ENCODE measurements at regions not wholly inside any gene's neighbourhood (a gene's known extent, or its start where the extent isn't known, plus 50 kb on each side); places are given as distances from the start of the nearest gene placed in this dataset.
"Not testable (repeated sequence)": the region's sequence is repeated elsewhere in the genome, so short reads cannot be mapped to it uniquely, and the experiment has no call there.

- no peak for DNase-seq (ENCODE audit: low read depth in 2 of 3, low spot score in 2 of 3)
These were observed 328.2 kb upstream of the COL3A1 start for GRCh38 chr2:188645986-188646385.

- no peak for DNase-seq (ENCODE audit: low read depth in 2 of 3, low spot score in 2 of 3)
These were observed 326.6 kb upstream of the COL3A1 start for GRCh38 chr2:188647430-188648070.

GRCh38 chr2:188659656-188660406 lies 314.3 kb upstream of the COL3A1 start:
- DNase-seq (ENCODE audit: low read depth in 2 of 3, low spot score in 2 of 3) = no peak

GRCh38 chr2:188663301-188663700 lies 310.9 kb upstream of the COL3A1 start:
- DNase-seq (ENCODE audit: low read depth in 2 of 3, low spot score in 2 of 3) = no peak

- no peak for DNase-seq (ENCODE audit: low read depth in 2 of 3, low spot score in 2 of 3)
These were observed 309.8 kb upstream of the COL3A1 start for GRCh38 chr2:188664416-188664815.

- DNase-seq (ENCODE audit: low read depth in 2 of 3, low spot score in 2 of 3) = no peak
These were observed 309.1 kb upstream of the COL3A1 start for GRCh38 chr2:188664951-188665595.

- DNase-seq (ENCODE audit: low read depth in 2 of 3, low spot score in 2 of 3) = no peak
These were observed 308.4 kb upstream of the COL3A1 start for GRCh38 chr2:188665727-188666304.

- DNase-seq (ENCODE audit: low read depth in 2 of 3, low spot score in 2 of 3) = no peak
These were observed 307.7 kb upstream of the COL3A1 start for GRCh38 chr2:188666503-188666902.

- DNase-seq (ENCODE audit: low read depth in 2 of 3, low spot score in 2 of 3) = no peak
These were observed 306.0 kb upstream of the COL3A1 start for GRCh38 chr2:188668017-188668680.

GRCh38 chr2:188675391-188676009 lies 298.7 kb upstream of the COL3A1 start:
- DNase-seq (ENCODE audit: low read depth in 2 of 3, low spot score in 2 of 3) = no peak

- no peak for DNase-seq (ENCODE audit: low read depth in 2 of 3, low spot score in 2 of 3)
These were observed 298.2 kb upstream of the COL3A1 start for GRCh38 chr2:188676010-188676400.

GRCh38 chr2:188677142-188677541 lies 297.0 kb upstream of the COL3A1 start:
- no peak for DNase-seq (ENCODE audit: low read depth in 2 of 3, low spot score in 2 of 3)

- DNase-seq (ENCODE audit: low read depth in 2 of 3, low spot score in 2 of 3) = no peak
These were observed 295.3 kb upstream of the COL3A1 start for GRCh38 chr2:188678882-188679281.

GRCh38 chr2:188682838-188683237 lies 291.3 kb upstream of the COL3A1 start:
- no peak for DNase-seq (ENCODE audit: low read depth in 2 of 3, low spot score in 2 of 3)

GRCh38 chr2:188684795-188685194 lies 289.4 kb upstream of the COL3A1 start:
- DNase-seq (ENCODE audit: low read depth in 2 of 3, low spot score in 2 of 3) = no peak

- no peak for DNase-seq (ENCODE audit: low read depth in 2 of 3, low spot score in 2 of 3)
These were observed 281.1 kb upstream of the COL3A1 start for GRCh38 chr2:188693111-188693510.

GRCh38 chr2:188693771-188694170 lies 280.4 kb upstream of the COL3A1 start:
- DNase-seq (ENCODE audit: low read depth in 2 of 3, low spot score in 2 of 3) = no peak

GRCh38 chr2:188695953-188696352 lies 278.2 kb upstream of the COL3A1 start:
- DNase-seq (ENCODE audit: low read depth in 2 of 3, low spot score in 2 of 3) = no peak

GRCh38 chr2:188698151-188698550 lies 276.0 kb upstream of the COL3A1 start:
- DNase-seq (ENCODE audit: low read depth in 2 of 3, low spot score in 2 of 3) = not testable (repeated sequence)

- no peak for DNase-seq (ENCODE audit: low read depth in 2 of 3, low spot score in 2 of 3)
These were observed 272.3 kb upstream of the COL3A1 start for GRCh38 chr2:188701836-188702235.

GRCh38 chr2:188705191-188705590 lies 269.0 kb upstream of the COL3A1 start:
- no peak for DNase-seq (ENCODE audit: low read depth in 2 of 3, low spot score in 2 of 3)

Data from hematopoietic multipotent progenitor cell (in vitro differentiated cells).